Upper lobe of left lung (tissue), 4 donors: ENCODE measurements at regions not wholly inside any gene's neighbourhood (a gene's known extent, or its start where the extent isn't known, plus 50 kb on each side); places are given as distances from the start of the nearest gene placed in this dataset.

Experiments
- CTCF ChIP-seq, 6 experiments: fragments of 450-650 bp in 4 of 6; fragments of 200-600 bp in 2 of 6; sonication (generic) in 2 of 6; IDR thresholded peaks; one replicate each; pipeline ENCODE4 v1.5.1; 2016 to 2019; ENCODE audit warnings: antibody characterized with exemption in 6 of 6
- EP300 ChIP-seq, 4 donors: sonication (generic); formaldehyde crosslinking; IDR thresholded peaks; one replicate each; pipeline ENCODE4 v1.5.1; 2017; ENCODE audit warnings: antibody characterized with exemption in 4 of 4, control low read depth in 2 of 4
- POLR2A ChIP-seq, 4 donors: fragments of 450-650 bp; IDR thresholded peaks; one replicate each; pipeline ENCODE4 v1.5.1; 2016 to 2017; ENCODE audit warnings: antibody characterized with exemption in 4 of 4, mild to moderate bottlenecking in 2 of 4
- POLR2AphosphoS5 ChIP-seq, 2 donors: sonication (generic); formaldehyde crosslinking; IDR thresholded peaks; one replicate each; pipeline ENCODE4 v1.5.1; 2017; ENCODE audit warnings: antibody characterized with exemption in 2 of 2

GRCh38 chr11:95702526-95702925 lies 87.1 kb downstream of the FAM76B start:
- TF ChIP-seq CTCF (IDR thresholded peaks at IDR 0.05) (no peak), POLR2AphosphoS5 (IDR thresholded peaks at IDR 0.05) (no peak), EP300 (IDR thresholded peaks at IDR 0.05) (no peak), POLR2A (IDR thresholded peaks at IDR 0.05) (no peak)
